CD1c-positive myeloid dendritic cell (primary cell): ENCODE measurements at regions not wholly inside any gene's neighbourhood (a gene's known extent, or its start where the extent isn't known, plus 50 kb on each side); places are given as distances from the start of the nearest gene placed in this dataset.
"Not testable (repeated sequence)": the region's sequence is repeated elsewhere in the genome, so short reads cannot be mapped to it uniquely, and the experiment has no call there.

Experiments used
- DNase-seq: peaks from one replicate; pipeline ENCODE4 v3.0.0-alpha.2; 2016; ENCODE audit errors: extremely low spot score

GRCh38 chr3:109995377-109995776, 658.0 kb upstream of the DPPA4 start:
- DNase-seq = no peak

DNA sequence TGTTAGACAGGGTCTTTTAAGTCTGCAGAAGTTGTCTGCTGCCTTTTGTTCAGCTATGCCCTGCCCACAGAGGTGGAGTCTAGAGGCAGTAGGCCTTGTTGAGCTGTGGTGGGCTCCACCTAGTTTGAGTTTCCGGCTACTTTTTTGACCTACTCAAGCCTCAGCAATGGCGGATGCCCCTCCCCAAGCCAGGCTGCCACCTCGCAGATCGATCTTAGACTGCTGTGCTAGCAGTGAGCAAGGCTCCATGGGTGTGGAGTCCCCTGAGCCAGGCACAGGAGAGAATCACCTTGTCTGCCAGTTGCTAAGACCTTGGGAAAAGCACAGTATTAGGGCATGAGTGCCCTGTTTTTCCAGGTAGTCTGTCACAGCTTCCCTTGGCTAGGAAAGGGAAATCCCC, 664.6 kb upstream of the DPPA4 start:
- DNase-seq = not testable (repeated sequence)

DNA sequence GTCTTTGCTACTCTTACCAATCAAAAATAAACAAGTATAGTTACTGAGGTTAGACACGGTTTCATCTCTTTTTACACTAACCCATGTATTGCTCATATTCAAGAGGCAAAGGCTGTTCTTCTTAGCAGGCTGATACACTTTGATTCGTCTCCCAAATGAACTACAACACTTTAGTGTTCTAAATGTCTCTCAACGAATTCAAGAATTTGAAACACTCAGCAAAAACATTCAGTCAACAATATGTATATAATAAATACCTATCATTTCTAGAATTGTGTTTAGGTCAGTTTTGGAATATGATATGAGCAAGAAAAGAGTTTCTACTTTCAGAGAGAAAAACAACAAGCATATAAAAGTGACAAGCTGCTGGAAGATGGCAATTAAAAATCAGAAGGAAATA, 669.6 kb upstream of the DPPA4 start:
- DNase-seq = no peak

DNA sequence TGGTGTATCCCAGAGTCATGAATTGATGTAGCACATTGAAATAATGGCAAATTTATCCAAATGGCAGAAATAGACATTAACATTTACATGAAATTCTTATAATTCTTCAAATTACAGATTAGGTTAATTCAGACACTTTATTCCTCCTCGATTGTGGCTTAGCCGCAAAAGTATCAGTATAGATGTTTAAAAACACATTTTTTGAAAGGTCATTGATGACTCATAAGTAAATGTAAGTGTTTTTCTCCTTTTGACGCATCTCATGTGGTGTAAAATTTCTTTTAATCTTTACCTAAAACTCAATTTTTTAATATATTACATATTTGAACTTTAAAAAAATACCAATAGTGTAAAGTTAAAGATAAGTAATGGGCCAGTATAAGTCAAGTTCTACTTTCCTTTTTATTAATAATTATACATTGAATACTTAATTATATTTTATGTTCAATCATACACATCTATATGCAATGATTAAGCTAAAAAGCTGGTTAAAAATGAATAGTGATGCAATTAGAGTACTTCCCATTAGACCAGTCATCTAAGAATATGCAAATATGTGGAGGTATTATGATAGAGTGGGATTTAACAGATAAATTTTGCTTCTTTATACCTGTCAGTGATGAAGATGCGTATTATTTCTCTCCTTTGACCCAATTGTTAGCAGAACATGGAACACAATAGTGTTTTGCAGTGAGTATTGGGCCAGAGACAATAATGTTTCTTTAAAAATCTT, 678.1 kb upstream of the DPPA4 start:
- no peak for DNase-seq

DNA sequence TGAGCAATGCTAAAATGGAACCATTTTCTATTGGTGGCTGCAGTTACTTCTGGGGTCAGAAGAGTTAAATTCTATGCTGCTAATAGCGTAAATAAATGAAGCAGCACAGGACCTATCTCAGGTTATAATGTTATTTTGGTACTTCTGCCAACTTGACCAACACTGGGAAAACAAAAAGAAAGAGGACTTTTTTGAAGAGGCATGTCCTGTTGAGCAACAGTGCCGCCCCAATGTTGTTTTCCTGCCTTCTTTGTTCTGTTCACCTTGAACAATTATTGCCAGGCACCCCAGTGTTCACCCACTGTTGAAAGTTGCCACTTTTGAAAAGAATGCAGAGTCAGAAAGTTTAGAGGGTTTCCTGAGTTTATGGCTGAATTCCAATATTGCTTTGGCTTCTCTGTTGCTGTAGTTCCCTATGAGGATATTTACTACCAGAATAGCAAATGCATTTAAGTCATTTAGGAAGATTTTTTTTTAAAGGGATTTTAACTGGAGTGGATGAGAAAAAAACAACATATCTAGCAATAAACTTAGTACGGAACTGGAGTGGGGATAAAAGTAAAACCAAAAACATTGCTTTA, 679.0 kb upstream of the DPPA4 start:
- DNase-seq = no peak

GRCh38 chr3:110017304-110017703, 680.0 kb upstream of the DPPA4 start:
- DNase-seq = no peak

- DNase-seq = no peak
These were observed 684.3 kb upstream of the DPPA4 start for GRCh38 chr3:110021659-110022058.

DNA sequence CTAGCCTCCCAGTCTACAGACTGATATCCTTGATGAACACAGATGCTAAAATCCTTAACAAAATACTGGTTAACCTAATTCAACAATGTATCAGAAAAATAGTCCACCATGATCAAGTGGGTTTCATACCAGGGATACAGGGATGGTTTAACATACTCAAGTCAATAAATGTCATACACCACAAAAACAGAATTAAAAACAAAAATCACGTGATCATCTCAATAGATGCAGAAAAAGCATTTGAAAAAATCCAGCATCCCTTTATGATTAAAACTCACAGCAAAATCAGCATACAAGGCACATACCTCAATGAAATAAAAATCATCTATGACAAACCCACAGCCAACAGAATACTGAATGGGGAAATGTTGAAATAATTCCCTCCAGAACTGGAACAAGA, 685.7 kb upstream of the DPPA4 start:
- not testable (repeated sequence) for DNase-seq

- no peak for DNase-seq
These were observed 689.1 kb upstream of the DPPA4 start for GRCh38 chr3:110026421-110026820.

GRCh38 chr3:110027446-110028080, 690.2 kb upstream of the DPPA4 start:
- no peak for DNase-seq

DNA sequence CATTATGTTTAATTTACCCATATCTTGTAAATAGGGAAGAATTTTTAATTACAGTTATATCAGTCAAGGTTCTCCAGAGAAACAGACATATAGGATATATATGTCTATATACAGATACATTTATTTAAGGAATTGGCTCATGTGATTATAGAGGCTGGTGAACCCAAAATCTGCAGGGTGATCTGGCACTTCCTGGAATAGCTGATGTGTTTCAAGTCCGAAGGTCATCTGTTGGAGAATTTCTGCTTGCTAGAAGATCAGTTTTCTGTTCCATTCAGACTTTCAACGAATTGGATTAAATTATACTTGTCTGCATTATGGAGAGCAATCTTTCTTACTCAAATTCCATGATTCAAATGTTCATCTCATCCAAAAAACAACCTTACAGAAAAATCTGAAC, 694.6 kb upstream of the DPPA4 start:
- DNase-seq = no peak

DNA sequence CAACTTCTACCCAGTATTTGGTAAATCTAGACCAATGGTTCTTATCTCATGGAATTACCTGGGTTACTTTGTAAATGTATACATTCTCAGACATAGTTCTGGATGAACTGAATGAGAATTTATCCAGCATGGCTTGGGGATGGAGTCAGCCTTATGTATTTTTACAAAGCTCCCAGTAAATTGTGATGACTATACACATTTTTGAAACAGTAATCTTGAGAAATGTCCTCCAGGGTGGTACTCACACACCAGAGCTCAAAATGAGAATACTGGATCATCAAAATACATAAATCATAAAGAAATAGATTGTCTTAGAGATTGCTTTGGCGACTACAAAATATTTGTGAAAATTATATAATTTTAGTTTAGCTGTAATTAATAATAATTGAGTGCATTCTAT, 722.1 kb upstream of the DPPA4 start:
- DNase-seq = no peak

GRCh38 chr3:110062716-110063115, 725.4 kb upstream of the DPPA4 start:
- no peak for DNase-seq

DNA sequence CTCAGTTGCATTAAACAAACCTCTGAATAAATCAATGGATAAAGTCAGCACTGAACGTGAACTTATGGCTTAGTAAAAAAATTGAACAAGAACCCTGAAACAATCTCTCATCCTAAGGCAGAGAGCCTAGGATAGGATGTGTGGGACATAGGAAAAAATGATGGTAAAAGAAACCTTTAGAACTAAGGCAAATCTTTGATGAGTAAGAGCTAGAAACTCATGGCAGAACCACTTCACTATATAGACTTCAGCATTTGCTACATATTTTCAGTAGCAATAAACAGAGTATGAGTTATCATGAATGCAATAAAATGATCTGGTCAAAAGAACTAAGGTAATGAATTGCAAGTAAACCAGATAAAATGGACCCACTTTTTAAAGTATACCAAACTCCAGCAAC, 725.8 kb upstream of the DPPA4 start:
- no peak for DNase-seq

- no peak for DNase-seq
These were observed 728.9 kb upstream of the DPPA4 start for GRCh38 chr3:110066206-110066605.

GRCh38 chr3:110067527-110067926, 730.2 kb upstream of the DPPA4 start:
- DNase-seq = no peak

DNA sequence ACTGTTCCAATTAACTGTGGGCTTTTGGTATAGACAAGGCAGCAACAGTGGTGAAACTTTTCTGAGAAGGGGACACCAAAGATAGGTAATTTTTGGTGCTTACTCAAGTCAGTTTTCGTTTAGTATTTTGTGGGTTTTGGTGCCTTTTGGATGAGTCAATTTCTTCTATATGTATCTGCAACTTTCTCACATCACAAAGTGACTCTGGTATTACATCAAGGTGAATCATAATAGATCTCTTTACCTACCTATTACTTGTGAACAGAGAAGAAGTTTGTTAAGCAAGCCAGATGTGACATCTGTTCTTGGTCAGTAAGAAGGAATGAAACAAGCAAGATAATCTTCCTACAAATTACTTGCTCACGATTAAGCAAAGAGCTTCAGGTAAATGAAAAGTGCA, 732.4 kb upstream of the DPPA4 start:
- no peak for DNase-seq

DNA sequence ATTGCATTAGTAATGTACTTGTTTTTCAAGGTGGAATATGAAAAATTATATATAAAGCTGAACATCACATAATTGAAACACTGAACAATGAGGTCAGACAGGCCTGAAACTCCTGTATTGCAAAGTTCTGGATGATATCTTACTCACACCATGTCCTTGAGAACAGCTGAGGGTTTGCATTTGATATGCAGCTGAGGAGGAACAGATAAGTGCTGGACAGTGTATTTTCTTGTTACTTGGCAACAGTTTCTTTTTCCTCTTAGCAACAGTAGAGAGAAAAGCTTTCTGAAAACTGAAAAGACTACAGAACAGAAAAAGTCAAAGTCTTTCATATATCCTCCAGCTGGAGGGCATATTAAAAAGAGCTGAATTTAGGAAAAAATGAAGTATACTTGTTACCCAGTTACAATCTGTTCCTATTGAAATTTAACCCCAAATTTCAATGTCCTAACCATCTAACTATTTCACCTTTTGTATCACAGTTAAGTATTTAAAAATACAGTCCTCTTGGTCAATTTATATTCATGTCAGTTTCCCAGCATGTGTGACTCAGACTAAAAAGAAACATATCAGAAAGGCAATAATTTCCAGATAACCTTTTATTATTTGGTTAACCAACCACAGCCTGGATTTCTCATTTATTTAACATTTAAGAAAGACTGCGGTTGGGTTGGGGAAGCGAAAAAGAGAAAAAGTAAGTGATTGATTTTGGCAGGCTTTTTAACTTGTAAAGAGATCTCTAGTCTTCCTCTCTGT, 733.0 kb upstream of the DPPA4 start:
- no peak for DNase-seq

GRCh38 chr3:110074095-110074494, 736.7 kb upstream of the DPPA4 start:
- DNase-seq = no peak

- no peak for DNase-seq
These were observed 739.7 kb upstream of the DPPA4 start for GRCh38 chr3:110077093-110077492.

DNA sequence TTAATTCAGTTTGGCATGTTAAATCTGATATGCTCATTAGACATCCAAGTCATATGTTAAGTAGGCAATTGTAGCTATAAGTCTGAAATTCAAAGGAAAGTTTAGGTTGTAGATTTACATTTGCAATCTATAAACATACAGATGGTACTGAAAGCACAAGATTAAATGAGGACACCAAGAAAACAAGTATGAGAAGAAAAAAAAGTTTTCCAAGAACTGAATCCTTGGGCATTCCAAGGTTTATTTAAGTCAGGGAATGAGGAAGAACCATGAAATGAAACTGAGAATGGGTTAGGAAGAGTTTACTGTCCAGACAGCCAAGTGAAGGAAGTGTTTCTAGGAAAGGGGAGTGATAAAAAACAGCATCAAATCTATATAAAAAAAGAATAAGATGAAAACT, 756.1 kb upstream of the DPPA4 start:
- no peak for DNase-seq

GRCh38 chr3:110093812-110094401, 756.6 kb upstream of the DPPA4 start:
- DNase-seq = no peak
